T-cell (primary cell): ENCODE measurements at regions not wholly inside any gene's neighbourhood (a gene's known extent, or its start where the extent isn't known, plus 50 kb on each side); places are given as distances from the start of the nearest gene placed in this dataset.
"Not testable (repeated sequence)": the region's sequence is repeated elsewhere in the genome, so short reads cannot be mapped to it uniquely, and the experiment has no call there.

Experiments
- ATAC-seq, 4 experiments: fragments of 200-7000 bp in 3 of 4; fragments of 150-1000 bp in 1 of 4; cut with Tn5 transposase; replicated peaks in 1 of 4; 1 replicate in 3 of 4; 2 replicates in 1 of 4; pipeline ENCODE4 v1.10.0; 2021; ENCODE audit warnings: moderate library complexity in 3 of 4, mild to moderate bottlenecking in 2 of 4, moderate number of reproducible peaks in 1 of 4
- CTCF ChIA-PET, 2 donors: fragments of 300-600 bp; sonication (Branson Sonifier 250); formaldehyde crosslinking; loops; one replicate each; lab custom pipeline; 2022; ENCODE audit warnings: antibody characterized with exemption in 2 of 2; lab: Charles Lee
- POLR2A ChIA-PET, 2 donors: fragments of 300-600 bp; sonication (Branson Sonifier 250); formaldehyde crosslinking; loops; one replicate each; lab custom pipeline; 2022; ENCODE audit warnings: antibody characterized with exemption in 2 of 2; lab: Charles Lee
- DNase-seq, 35 experiments: peaks; one replicate each; pipeline versions ENCODE4 v3.0.0 to v3.0.0-alpha.2; 2013 to 2023
- H3K27ac ChIP-seq: one replicate; pipeline ENCODE4 v1.5.1; 2013; ENCODE audit warnings: low read length
- H3K27me3 ChIP-seq, 2 experiments: replicated peaks in 1 of 2; 1 replicate in 1 of 2; 2 replicates in 1 of 2; pipeline versions ENCODE4 v1.6.1 to v1.7.0; 2013; ENCODE audit warnings: low read length in 1 of 2, mixed read lengths in 1 of 2; ENCODE audit not compliant: control insufficient read depth in 2 of 2, insufficient read depth in 2 of 2; ENCODE audit errors: extremely low read depth in 1 of 2
- H3K36me3 ChIP-seq, 2 donors: 1 replicate in 1 of 2; 2 replicates in 1 of 2; pipeline versions ENCODE4 v1.6.1 to v1.7.0; 2013; ENCODE audit warnings: low read length in 1 of 2; ENCODE audit not compliant: control insufficient read depth in 2 of 2, insufficient read depth in 1 of 2; ENCODE audit errors: extremely low read depth in 1 of 2
- H3K4me1 ChIP-seq, 2 experiments: 1 replicate in 1 of 2; 2 replicates in 1 of 2; pipeline versions ENCODE4 v1.6.1 to v1.7.0; 2013; ENCODE audit warnings: low read length in 2 of 2, mixed read lengths in 1 of 2; ENCODE audit not compliant: insufficient read depth in 2 of 2, control insufficient read depth in 1 of 2; ENCODE audit errors: extremely low read depth in 1 of 2
- H3K4me3 ChIP-seq, 2 donors: 1 replicate in 1 of 2; 2 replicates in 1 of 2; pipeline versions ENCODE4 v1.5.1 to v1.7.0; 2013; ENCODE audit warnings: mild to moderate bottlenecking in 2 of 2, low read length in 1 of 2, moderate library complexity in 1 of 2; ENCODE audit not compliant: control insufficient read depth in 1 of 2; ENCODE audit errors: extremely low read depth in 1 of 2
- H3K9me3 ChIP-seq: 2 replicates; pipeline ENCODE4 v1.7.0; 2013
- H3K27ac Mint-ChIP-seq, 2 donors: one replicate each; pipeline ENCODE4 v1.8.0; 2020 to 2021; ENCODE audit warnings: mild to moderate bottlenecking in 2 of 2, mixed read lengths in 2 of 2
- H3K27me3 Mint-ChIP-seq, 2 donors: one replicate each; pipeline ENCODE4 v1.8.0; 2021 to 2022; ENCODE audit warnings: mixed read lengths in 2 of 2
- H3K36me3 Mint-ChIP-seq: one replicate; pipeline ENCODE4 v1.8.0; 2021; ENCODE audit warnings: mixed read lengths
- H3K4me1 Mint-ChIP-seq, 3 donors: one replicate each; pipeline ENCODE4 v1.8.0; 2020 to 2022; ENCODE audit warnings: mixed read lengths in 3 of 3, mild to moderate bottlenecking in 1 of 3
- H3K4me3 Mint-ChIP-seq, 3 donors: one replicate each; pipeline ENCODE4 v1.8.0; 2020 to 2022; ENCODE audit warnings: mild to moderate bottlenecking in 3 of 3, mixed read lengths in 3 of 3, moderate library complexity in 3 of 3
- H3K9me3 Mint-ChIP-seq, 3 donors: one replicate each; pipeline ENCODE4 v1.8.0; 2020 to 2022; ENCODE audit warnings: mixed read lengths in 3 of 3
- WGBS: methylation state at CpG from one replicate; pipeline ENCODE4 v1.1.5; 2013; ENCODE audit warnings: missing lambda C conversion rate; ENCODE audit not compliant: insufficient coverage; 5-methylcytosine and 5-hydroxymethylcytosine counted together

DNA sequence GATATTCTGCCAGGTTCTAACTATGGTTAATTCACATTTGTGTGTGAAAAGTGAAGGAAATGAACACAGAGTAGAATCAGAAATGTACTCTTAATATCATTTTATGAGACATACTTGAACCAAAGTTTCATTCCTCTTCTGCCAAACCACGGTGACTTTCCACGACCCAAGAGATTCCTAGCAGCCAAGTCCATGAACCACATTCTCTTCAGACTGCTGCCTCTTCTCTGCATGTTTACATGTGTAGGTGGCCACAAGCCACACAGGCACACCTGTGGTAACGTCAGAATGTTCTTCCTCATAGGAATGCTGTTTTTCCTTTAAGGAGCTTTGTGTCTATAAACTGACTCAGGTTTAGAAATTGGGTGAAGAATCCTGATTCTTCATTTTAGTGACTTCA is 1411.2 kb downstream of the RAPGEF2 start:
- ATAC-seq, result no peak
- WGBS, result no CpG with 5 or more reads among the region's 3 CpGs
- CTCF ChIA-PET, result no interaction called here
- Histone ChIP-seq H3K27me3 (no peaks in the 10 kb centered on the region), H3K4me3 (no peak overlapping the region), H3K27ac (no peak overlapping the region), H3K9me3 (no peaks in the 10 kb centered on the region), H3K4me1 (no peaks in the 10 kb centered on the region), H3K36me3 (no peaks in the 10 kb centered on the region)
- POLR2A ChIA-PET, result no interaction called here
- Mint-ChIP-seq H3K9me3 (peaks cover 4 to 16% (median 14%) of the 10 kb centered on the region in 3 donors), H3K27ac (no peak overlapping the region), H3K4me1 (no peaks in the 10 kb centered on the region), H3K36me3 (no peaks in the 10 kb centered on the region), H3K27me3 (no peaks in the 10 kb centered on the region), H3K4me3 (no peak overlapping the region)
- no peak for DNase-seq

DNA sequence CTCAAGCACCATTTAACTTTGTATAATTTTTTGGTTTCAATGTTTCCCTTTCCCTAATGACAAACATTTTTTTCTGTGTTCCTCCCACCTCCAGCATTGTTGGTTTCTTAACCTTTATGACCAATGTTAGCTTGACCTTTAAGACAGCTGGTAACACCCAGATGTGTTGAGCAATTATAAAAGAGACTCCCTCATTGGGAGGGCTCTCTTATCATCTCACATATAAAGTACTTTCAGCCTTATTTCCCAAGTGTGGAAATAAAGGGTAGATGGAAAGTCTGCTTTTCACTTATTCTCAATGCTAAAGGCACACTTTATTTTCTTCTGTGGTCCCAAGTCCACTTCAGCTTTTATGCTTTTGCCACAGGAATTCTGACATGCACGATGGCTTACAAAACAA is 1420.4 kb downstream of the RAPGEF2 start:
- DNase-seq, result no peak
- Mint-ChIP-seq H3K27ac (no peak overlapping the region), H3K4me3 (no peak overlapping the region), H3K4me1 (no peaks in the 10 kb centered on the region), H3K9me3 (peaks cover 7 to 14% (median 7%) of the 10 kb centered on the region in 3 donors), H3K36me3 (no peaks in the 10 kb centered on the region), H3K27me3 (no peaks in the 10 kb centered on the region)
- no peaks in the 10 kb centered on the region for H3K36me3 ChIP-seq
- no peaks in the 10 kb centered on the region for H3K27me3 ChIP-seq
- no peak overlapping the region for H3K4me3 ChIP-seq
- H3K27ac ChIP-seq, result no peak overlapping the region
- CTCF ChIA-PET, result no interaction called here
- H3K9me3 ChIP-seq, result no peaks in the 10 kb centered on the region
- POLR2A ChIA-PET, result no interaction called here
- no peaks in the 10 kb centered on the region for H3K4me1 ChIP-seq
- no peak for ATAC-seq
- WGBS, result no CpG with 5 or more reads among the region's 1 CpG

DNA sequence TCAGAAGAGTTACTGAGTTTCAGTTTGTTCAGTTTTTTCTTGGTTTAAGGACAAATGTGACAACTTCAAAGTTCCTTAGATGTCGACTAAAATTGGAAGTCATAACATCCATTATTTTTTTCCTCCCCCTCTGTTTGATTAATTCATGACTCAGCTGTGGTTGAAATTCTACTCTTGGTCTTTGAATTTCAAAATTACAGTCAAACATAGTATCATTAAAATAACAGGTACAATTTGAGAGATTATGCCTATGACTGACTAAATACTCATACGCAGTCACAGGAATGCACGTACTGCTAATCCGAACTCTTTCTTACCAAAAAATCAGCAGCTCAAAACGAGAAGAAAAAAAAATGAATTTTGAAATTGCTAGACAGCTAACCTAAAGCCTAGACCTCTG is 1434.8 kb downstream of the RAPGEF2 start:
- Mint-ChIP-seq H3K4me3 (no peak overlapping the region), H3K9me3 (peaks cover 0 to 18% (median 15%) of the 10 kb centered on the region in 3 donors), H3K27me3 (no peaks in the 10 kb centered on the region), H3K27ac (no peak overlapping the region), H3K36me3 (no peaks in the 10 kb centered on the region), H3K4me1 (no peaks in the 10 kb centered on the region)
- ChIA-PET POLR2A (no interaction called here), CTCF (no interaction called here)
- no peaks in the 10 kb centered on the region for H3K9me3 ChIP-seq
- no peak for ATAC-seq
- DNase-seq, result no peak
- no peak overlapping the region for H3K27ac ChIP-seq
- H3K4me3 ChIP-seq, result no peak overlapping the region
- H3K4me1 ChIP-seq, result no peaks in the 10 kb centered on the region
- H3K36me3 ChIP-seq, result no peaks in the 10 kb centered on the region
- no CpG with 5 or more reads among the region's 5 CpGs for WGBS
- H3K27me3 ChIP-seq, result no peaks in the 10 kb centered on the region

DNA sequence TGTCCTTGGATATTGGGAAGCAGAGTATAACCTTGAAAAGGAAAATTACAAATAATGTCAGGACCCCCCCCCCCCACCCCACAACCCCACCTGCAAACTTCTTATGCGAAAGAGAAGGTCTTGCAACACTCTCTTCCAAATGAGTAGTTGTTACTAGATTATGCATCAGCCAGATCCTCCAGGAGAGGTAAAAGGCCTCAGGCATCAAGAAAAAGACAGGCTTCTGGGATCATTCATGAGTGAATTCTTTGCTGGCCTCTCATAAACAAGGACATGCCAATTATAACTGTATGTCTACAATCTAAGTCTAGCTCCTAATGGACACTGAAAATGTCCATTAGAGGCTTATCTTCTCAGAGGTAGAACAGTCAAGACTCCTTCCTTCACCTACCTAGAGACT is 1443.3 kb downstream of the RAPGEF2 start:
- no peak overlapping the region for H3K27ac ChIP-seq
- H3K9me3 ChIP-seq, result no peaks in the 10 kb centered on the region
- no peak overlapping the region for H3K4me3 Mint-ChIP-seq
- ChIA-PET POLR2A (no interaction called here), CTCF (interaction anchor here in 1 of 2 donors (0.6 kb wide), 1 partner anchor 1171 kb away, joined by 6 read pairs; no protein-coding TSS in a partner anchor)
- no peak overlapping the region for H3K27ac Mint-ChIP-seq
- H3K4me1 ChIP-seq, result no peaks in the 10 kb centered on the region
- H3K36me3 ChIP-seq, result no peaks in the 10 kb centered on the region
- H3K27me3 Mint-ChIP-seq, result no peaks in the 10 kb centered on the region
- no peaks in the 10 kb centered on the region for H3K4me1 Mint-ChIP-seq
- H3K9me3 Mint-ChIP-seq, result peaks cover 4 to 31% (median 10%) of the 10 kb centered on the region in 3 donors
- no peaks in the 10 kb centered on the region for H3K27me3 ChIP-seq
- ATAC-seq (no peak), DNase-seq (no peak)
- no CpG with 5 or more reads among the region's 1 CpG for WGBS
- no peak overlapping the region for H3K4me3 ChIP-seq
- no peaks in the 10 kb centered on the region for H3K36me3 Mint-ChIP-seq

DNA sequence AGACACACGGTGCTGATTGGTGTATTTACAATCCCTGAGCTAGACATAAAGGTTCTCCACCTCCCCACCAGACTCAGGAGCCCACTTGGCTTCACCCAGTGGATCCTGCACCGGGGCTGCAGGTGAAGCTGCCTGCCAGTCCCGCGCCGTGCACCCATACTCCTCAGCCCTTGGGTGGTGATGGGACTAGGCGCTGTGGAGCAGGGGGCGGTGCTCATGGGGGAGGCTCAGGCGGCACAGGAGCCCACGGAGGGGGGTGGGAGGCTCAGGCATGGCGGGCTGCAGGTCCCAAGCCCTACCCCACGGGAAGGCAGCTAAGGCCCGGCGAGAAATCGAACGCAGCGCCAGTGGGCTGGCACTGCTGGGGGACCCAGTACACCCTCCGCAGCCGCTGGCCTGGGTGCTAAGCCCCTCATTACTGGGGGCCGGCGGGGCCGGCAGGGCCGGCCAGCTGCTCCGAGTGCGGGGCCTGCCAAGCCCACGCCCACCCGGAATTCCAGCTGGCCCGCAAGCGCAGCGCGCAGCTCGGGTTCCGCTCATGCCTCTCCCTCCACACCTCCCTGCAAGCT is 1447.2 kb downstream of the RAPGEF2 start:
- H3K36me3 ChIP-seq, H3K4me3 ChIP-seq, H3K4me3 Mint-ChIP-seq, H3K9me3 ChIP-seq, H3K27ac Mint-ChIP-seq, POLR2A ChIA-PET, H3K27me3 ChIP-seq, H3K4me1 Mint-ChIP-seq, CTCF ChIA-PET, H3K27ac ChIP-seq, ATAC-seq, H3K27me3 Mint-ChIP-seq, H3K36me3 Mint-ChIP-seq, DNase-seq, H3K4me1 ChIP-seq: not testable (repeated sequence)
- peaks cover 4 to 19% (median 12%) of the 10 kb centered on the region in 3 donors for H3K9me3 Mint-ChIP-seq
- WGBS, result 90% methylated on average over 14 of the region's 32 CpGs

DNA sequence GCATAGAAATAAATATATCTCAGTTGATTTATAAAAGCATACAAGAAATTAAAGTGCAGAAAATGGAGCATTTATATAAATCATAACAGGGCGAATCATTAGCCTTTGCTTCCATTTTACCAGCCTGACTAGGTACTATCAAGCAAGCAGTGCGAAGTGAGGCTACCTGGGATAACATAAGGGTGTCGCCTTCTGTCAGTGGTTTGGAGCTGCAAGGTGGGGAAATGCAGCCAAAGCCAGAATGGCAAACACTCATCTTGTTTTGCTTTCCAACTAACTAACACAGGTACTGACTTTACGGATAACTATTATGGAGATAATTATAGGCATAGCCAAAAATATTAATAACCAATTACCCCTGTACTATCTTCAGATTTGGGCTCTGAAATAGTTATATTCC is 1459.8 kb downstream of the RAPGEF2 start:
- no peak overlapping the region for H3K4me3 Mint-ChIP-seq
- no peaks in the 10 kb centered on the region for H3K9me3 ChIP-seq
- DNase-seq, result no peak
- H3K36me3 ChIP-seq, result no peaks in the 10 kb centered on the region
- H3K27ac Mint-ChIP-seq, result no peak overlapping the region
- ChIA-PET POLR2A (no interaction called here), CTCF (no interaction called here)
- no peaks in the 10 kb centered on the region for H3K4me1 ChIP-seq
- H3K4me3 ChIP-seq, result no peak overlapping the region
- H3K27me3 Mint-ChIP-seq, result no peaks in the 10 kb centered on the region
- H3K9me3 Mint-ChIP-seq, result peaks cover 2 to 9% (median 4%) of the 10 kb centered on the region in 3 donors
- no peak for ATAC-seq
- no peaks in the 10 kb centered on the region for H3K27me3 ChIP-seq
- no peak overlapping the region for H3K27ac ChIP-seq
- H3K4me1 Mint-ChIP-seq, result no peaks in the 10 kb centered on the region
- H3K36me3 Mint-ChIP-seq, result no peaks in the 10 kb centered on the region
- WGBS, result no CpG with 5 or more reads among the region's 4 CpGs
